Brain pericyte (primary cell): ENCODE measurements at regions not wholly inside any gene's neighbourhood (a gene's known extent, or its start where the extent isn't known, plus 50 kb on each side); places are given as distances from the start of the nearest gene placed in this dataset.

ENCODE experiments used
- DNase-seq: peaks from one replicate; pipeline ENCODE4 v3.0.0-alpha.2; 2012; ENCODE audit warnings: low read depth, low spot score

- no peak for DNase-seq
Measured at GRCh38 chr19:28980236-28980868, 232.6 kb downstream of the UQCRFS1 start.

- DNase-seq, result no peak
Measured at GRCh38 chr19:28977826-28978225, 235.1 kb downstream of the UQCRFS1 start.

- DNase-seq, result no peak
Measured at GRCh38 chr19:28972058-28972852, 240.7 kb downstream of the UQCRFS1 start.

- no peak for DNase-seq
Measured at GRCh38 chr19:28971513-28971912, 241.4 kb downstream of the UQCRFS1 start.

DNA sequence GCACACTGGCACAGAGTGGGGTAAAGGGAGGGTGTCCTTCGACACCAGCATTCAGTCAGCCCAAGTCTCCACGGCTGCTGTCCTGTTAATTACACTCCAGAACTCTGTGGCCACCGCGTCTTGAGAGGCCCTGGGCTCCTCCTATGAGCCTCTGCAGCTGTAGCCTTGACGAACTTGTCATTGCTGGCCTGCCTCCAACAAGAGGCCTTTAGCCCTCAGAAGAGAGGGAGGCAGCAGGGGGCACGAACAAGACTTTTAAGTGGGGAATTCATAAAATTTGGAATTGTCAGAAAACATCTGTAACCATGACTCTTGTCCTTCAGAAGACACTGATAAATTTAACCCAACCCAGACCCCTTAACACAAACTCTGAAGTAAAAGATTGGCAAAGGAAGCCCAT lies 241.9 kb downstream of the UQCRFS1 start:
- no peak for DNase-seq

- no peak for DNase-seq
Measured at GRCh38 chr19:28968721-28969120, 244.2 kb downstream of the UQCRFS1 start.

- no peak for DNase-seq
Measured at GRCh38 chr19:28966737-28967399, 246.1 kb downstream of the UQCRFS1 start.

DNA sequence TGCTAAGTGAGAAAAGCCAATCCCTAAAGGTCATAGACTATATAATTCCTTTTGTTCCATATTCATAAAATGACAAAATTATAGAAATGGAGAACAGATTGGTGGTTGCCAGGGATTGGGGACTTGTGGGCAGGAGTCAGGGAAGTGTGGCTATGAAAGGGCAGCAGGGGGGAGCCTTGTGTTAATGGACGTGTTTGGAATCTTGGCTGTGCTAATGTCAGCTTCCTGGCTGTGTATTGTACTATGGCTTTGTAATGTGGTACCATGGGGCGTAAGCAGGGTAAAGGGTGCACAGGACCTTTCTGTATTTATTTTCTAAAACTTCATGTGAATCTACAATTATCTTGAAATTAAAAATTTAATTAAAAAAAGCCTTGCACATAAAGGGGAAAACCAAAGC lies 248.5 kb downstream of the UQCRFS1 start:
- DNase-seq, result no peak

DNA sequence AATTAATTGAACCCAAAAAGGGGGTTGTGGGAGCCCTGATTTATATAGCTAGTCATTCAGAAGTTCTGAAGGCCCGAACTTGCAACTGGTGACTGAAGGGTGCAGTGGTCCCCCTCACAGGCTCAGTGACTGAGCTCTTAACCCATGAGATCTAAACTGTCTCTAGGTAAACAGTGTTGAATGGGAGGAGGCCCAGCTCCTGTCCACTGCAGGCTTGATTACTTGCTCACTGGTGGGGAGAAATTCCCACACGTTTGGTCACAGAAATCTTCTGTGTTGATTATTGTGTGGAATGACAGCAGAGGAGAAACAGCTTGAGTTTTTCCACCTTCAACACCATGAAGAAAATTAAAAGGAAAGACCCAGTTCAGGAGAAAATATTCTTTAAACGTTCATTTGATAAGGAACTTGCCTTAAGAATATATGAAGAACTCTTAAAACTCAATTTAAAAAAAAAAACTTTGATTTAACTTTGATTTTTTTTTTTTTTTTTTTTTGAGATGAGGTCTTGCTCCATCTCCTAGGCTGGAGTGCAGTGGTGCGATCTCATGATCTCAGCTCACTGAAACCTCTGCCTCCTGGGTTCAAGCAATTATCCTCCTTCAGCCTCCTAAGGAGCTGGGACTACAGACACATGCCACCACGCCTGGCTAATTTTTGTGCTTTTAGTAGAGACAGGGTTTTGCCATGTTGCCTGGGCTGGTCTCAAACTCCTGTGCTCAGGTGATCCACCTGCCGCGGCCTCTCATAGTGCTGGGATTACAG lies 249.3 kb downstream of the UQCRFS1 start:
- no peak for DNase-seq

- no peak for DNase-seq
Measured at GRCh38 chr19:28961772-28962500, 251.0 kb downstream of the UQCRFS1 start.

DNA sequence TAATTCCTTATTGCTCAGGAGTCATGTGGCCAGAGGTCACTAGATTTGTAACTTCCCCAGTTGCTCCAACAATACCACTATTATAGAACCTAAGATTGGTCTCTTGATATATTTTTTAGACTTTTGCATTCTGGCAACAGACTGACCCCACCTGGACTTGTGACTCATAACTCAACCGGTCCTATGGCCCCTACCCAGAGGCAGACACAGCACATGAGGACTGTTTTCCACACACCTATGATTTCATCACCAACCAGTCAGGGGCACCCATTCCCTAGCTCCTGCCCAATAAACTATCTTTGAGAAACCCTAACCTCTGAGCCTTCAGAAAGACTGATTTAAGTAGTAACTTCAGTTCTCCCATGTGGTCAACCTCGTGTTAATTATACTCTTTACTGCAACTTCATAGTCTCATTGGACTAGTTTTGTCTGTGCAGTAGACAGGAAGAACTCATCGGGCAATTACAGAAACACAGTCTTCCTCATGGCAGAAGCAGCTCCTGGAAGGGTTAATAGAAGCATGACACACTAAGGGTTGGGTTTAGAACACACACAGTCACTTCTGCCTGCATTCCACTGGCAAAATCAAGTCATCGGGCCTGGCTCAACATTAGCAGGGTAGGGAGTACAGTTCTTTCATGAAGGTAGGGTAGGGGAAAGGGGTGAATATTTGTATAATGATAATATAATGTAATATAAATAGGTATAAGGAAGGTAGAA lies 251.8 kb downstream of the UQCRFS1 start:
- DNase-seq, result no peak

DNA sequence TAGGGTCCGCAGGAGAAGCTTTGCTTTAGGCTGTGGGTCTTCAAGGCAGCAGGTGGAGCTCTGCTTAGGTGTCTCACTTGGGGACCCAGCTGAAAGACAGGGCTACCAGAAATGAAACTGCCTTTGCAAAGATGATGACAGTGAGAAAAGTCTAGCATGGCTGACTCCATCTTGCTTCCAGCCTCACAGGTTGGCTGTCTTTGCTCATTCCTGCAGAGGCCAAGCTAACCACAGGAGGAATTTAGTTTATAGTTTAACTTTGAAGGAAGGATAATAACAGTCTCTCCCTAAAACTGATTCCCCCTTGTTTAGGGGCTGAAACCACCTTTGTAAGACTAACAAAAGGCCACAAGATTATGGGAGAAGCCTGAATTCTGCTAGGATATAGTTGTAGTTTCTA lies 252.4 kb downstream of the UQCRFS1 start:
- no peak for DNase-seq

DNA sequence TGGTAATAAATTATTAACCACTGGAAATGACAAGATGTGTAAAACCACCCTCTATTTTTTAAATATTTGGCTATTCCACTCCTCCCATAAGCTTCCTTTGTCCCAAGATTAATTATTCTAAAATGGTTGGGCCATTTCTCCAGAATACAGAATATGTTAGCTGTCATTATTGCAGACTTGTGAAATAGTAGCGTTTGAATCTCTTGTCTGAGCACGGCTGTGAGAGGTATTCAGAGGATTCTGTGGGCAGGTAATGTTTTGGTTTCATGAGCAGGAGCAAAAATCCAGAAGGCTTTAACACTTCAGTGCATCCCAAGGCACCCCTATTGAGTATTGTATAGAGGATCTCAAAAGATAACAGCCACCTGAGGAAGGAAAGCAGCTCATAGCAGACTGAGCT lies 256.0 kb downstream of the UQCRFS1 start:
- no peak for DNase-seq

DNA sequence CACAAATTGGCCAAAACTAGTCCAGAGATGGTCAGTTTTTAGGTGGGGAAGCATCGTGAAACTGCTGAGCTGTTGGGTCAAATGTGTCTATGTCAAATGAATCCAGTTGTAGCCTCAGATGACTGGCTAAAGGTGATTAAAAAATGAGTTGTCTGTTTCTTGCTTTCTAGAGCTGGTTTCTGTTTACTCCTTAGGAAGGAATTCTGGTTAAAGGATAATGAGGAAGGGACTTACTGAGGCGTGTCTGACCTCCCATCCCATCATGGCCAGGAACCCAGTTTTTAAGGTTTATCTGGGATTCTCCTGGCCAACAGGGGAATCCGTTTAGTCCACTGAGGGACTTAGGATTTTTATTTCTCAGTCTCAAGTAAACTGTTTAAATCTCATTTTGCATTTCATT lies 256.5 kb downstream of the UQCRFS1 start:
- DNase-seq, result no peak

- no peak for DNase-seq
Measured at GRCh38 chr19:28949535-28949934, 263.4 kb downstream of the UQCRFS1 start.

DNA sequence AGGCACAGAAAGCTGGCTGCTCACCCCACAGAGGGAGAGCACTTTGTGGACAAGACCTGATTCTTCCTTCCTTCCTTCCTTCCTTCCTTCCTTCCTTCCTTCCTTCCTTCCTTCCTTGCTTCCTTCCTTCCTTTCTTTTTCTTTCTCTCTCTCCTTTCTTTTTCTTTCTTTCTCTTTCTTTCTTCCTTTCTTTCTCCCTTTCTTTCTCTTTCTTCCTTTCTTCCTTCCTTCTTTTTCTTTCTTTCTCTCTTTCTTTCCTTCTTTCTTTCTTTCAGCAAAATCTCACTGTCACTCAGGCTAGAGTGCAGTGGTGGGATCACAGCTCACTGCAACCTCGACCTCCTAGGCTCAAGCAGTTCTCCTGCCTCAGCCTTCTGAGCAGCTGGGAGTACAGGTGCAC lies 263.9 kb downstream of the UQCRFS1 start:
- DNase-seq, result no peak

- no peak for DNase-seq
Measured at GRCh38 chr19:28948566-28948965, 264.4 kb downstream of the UQCRFS1 start.

GRCh38 chr19:28948026-28948425 lies 264.9 kb downstream of the UQCRFS1 start:
- DNase-seq, result no peak

DNA sequence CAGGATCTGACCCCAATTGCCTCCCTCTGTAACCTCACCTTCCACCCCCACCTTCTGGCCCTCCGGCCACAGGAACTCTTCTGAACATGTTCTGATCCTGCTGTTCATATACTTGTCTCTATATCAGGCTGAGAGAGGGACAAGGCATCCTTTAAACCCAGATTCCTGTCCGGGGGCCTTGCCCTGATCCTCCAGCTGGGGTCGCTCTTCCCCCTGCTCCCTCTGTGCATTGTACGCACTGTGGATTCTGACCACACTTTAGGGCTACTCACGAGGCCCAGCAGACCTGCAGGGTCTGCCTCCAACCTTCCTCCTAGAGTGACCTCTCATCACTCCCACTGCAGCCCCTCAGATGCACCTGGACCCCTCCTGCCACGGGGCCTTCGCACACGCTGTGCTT lies 269.3 kb downstream of the UQCRFS1 start:
- no peak for DNase-seq

DNA sequence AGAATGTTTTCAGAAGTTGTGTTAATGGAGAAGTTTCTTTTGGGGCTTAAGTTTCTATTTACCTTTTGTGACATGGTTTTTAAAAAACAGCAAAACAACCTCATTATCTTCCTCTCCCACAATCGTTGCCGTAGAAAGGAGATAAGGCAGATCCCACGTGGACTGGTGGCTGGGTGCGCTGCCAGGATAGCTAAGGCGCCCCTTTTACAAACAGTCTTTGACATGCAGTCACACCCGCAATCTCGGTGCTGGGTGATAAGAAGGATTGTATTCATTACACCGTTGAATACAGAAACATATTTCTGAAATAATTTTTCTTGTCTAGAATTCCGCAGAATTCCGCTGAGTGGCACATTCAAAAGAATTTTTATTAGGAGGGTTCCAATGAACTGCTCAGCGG lies 271.1 kb downstream of the UQCRFS1 start:
- no peak for DNase-seq
